CD4-positive, alpha-beta T cell treated with Interleukin-4 for 4 hours (primary cell): ENCODE measurements at regions not wholly inside any gene's neighbourhood (a gene's known extent, or its start where the extent isn't known, plus 50 kb on each side); places are given as distances from the start of the nearest gene placed in this dataset.
"Not testable (repeated sequence)": the region's sequence is repeated elsewhere in the genome, so short reads cannot be mapped to it uniquely, and the experiment has no call there.

Experiments used
- DNase-seq: peaks from one replicate; pipeline ENCODE4 v3.0.0-alpha.2; 2020

GRCh38 chr1:224539971-224540370, 76.1 kb upstream of the CNIH3 start:
- no peak for DNase-seq

- no peak for DNase-seq
Measured at GRCh38 chr1:224540535-224540934, 75.6 kb upstream of the CNIH3 start.

GRCh38 chr1:224541072-224541790, 74.9 kb upstream of the CNIH3 start:
- DNase-seq, result no peak

- DNase-seq, result no peak
Measured at GRCh38 chr1:224541901-224542630, 74.1 kb upstream of the CNIH3 start.

- DNase-seq, result peak; percentile 17
Measured at GRCh38 chr1:224542783-224543440, 73.2 kb upstream of the CNIH3 start.

- DNase-seq, result no peak
Measured at GRCh38 chr1:224543453-224543852, 72.7 kb upstream of the CNIH3 start.

- DNase-seq, result no peak
Measured at GRCh38 chr1:224544346-224545110, 71.6 kb upstream of the CNIH3 start.

- DNase-seq, result no peak
Measured at GRCh38 chr1:224545571-224545970, 70.5 kb upstream of the CNIH3 start.

GRCh38 chr1:224548676-224549075, 67.4 kb upstream of the CNIH3 start:
- DNase-seq, result no peak

- DNase-seq, result not testable (repeated sequence)
Measured at GRCh38 chr1:224551189-224551588, 64.9 kb upstream of the CNIH3 start.

- no peak for DNase-seq
Measured at GRCh38 chr1:224554056-224554455, 62.1 kb upstream of the CNIH3 start.

GRCh38 chr1:224554620-224555259, 61.4 kb upstream of the CNIH3 start:
- no peak for DNase-seq

- no peak for DNase-seq
Measured at GRCh38 chr1:224558904-224559303, 57.2 kb upstream of the CNIH3 start.

GRCh38 chr1:224559981-224560728, 56.0 kb upstream of the CNIH3 start:
- no peak for DNase-seq

- not testable (repeated sequence) for DNase-seq
Measured at GRCh38 chr1:224562881-224563280, 53.2 kb upstream of the CNIH3 start.

GRCh38 chr1:224563666-224564065, 52.5 kb upstream of the CNIH3 start:
- DNase-seq, result no peak

GRCh38 chr1:224564454-224565084, 51.5 kb upstream of the CNIH3 start:
- DNase-seq, result no peak

- no peak for DNase-seq
Measured at GRCh38 chr1:224565186-224565585, 50.9 kb upstream of the CNIH3 start.

- DNase-seq, result no peak
Measured at GRCh38 chr1:224565611-224566406, 50.3 kb upstream of the CNIH3 start.
